Heart right ventricle (tissue), 16 donors: ENCODE measurements at regions not wholly inside any gene's neighbourhood (a gene's known extent, or its start where the extent isn't known, plus 50 kb on each side); places are given as distances from the start of the nearest gene placed in this dataset.
"Not testable (repeated sequence)": the region's sequence is repeated elsewhere in the genome, so short reads cannot be mapped to it uniquely, and the experiment has no call there.

Experiments used
- ATAC-seq, 8 donors: fragments of 200-7000 bp; cut with Tn5 transposase; one replicate each; pipeline ENCODE4 v1.9.1; 2020; ENCODE audit warnings: mild to moderate bottlenecking in 8 of 8, moderate library complexity in 8 of 8, moderate number of reproducible peaks in 1 of 8
- DNase-seq, 2 donors: peaks; one replicate each; pipeline ENCODE4 v3.0.0-alpha.2; 2020
- H3K27ac ChIP-seq, 10 donors: fragments of 200-600 bp; sonication (generic) in 2 of 10; one replicate each; pipeline versions ENCODE4 v1.5.0 to v1.8.0; 2020 to 2022; ENCODE audit warnings: mild to moderate bottlenecking in 3 of 10
- H3K27me3 ChIP-seq, 7 donors: fragments of 200-600 bp; one replicate each; pipeline ENCODE4 v1.8.0; 2021 to 2022; ENCODE audit warnings: mild to moderate bottlenecking in 2 of 7
- H3K36me3 ChIP-seq, 9 donors: fragments of 200-600 bp; sonication (generic) in 1 of 9; one replicate each; pipeline versions ENCODE4 v1.5.0 to v1.8.0; 2020 to 2022; ENCODE audit warnings: mild to moderate bottlenecking in 2 of 9
- H3K4me1 ChIP-seq, 9 donors: fragments of 200-600 bp; sonication (generic) in 1 of 9; one replicate each; pipeline versions ENCODE4 v1.5.0 to v1.8.0; 2020 to 2022; ENCODE audit warnings: mild to moderate bottlenecking in 4 of 9
- H3K4me3 ChIP-seq, 10 donors: fragments of 200-600 bp; sonication (generic) in 2 of 10; one replicate each; pipeline versions ENCODE4 v1.5.0 to v1.8.0; 2020 to 2022; ENCODE audit warnings: mild to moderate bottlenecking in 7 of 10, moderate library complexity in 2 of 10
- H3K9me3 ChIP-seq, 11 donors: fragments of 200-600 bp in 10 of 11; sonication (generic) in 2 of 11; one replicate each; pipeline versions ENCODE4 v1.5.0 to v1.8.0; 2013 to 2022; ENCODE audit warnings: mild to moderate bottlenecking in 2 of 11, control low read depth in 1 of 11, moderate library complexity in 1 of 11
- CTCF ChIP-seq, 9 donors: fragments of 200-600 bp; sonication (generic) in 2 of 9; IDR thresholded peaks; one replicate each; pipeline versions ENCODE4 v1.5.0 to v1.8.0; 2021 to 2022; ENCODE audit warnings: antibody characterized with exemption in 9 of 9, mild to moderate bottlenecking in 5 of 9, moderate library complexity in 1 of 9
- WGBS, 2 donors: extraction: QIAGEN DNeasy Blood & Tissue Kit; methylation state at CpG; one replicate each; pipeline ENCODE4 v1.1.7; 2013; ENCODE audit warnings: inconsistent platforms in 1 of 2; 5-methylcytosine and 5-hydroxymethylcytosine counted together
- intact Hi-C, 10 donors: fragments of 100-400 bp; cut with DNase I; formaldehyde crosslinking; loops; one replicate each; pipeline versions ENCODE4 v1.11.1 to v1.14.2; 2022
- donor health status: Arrhythmogenic right ventricular cardiomyopathy.
- donor health status: ischemic (EF 13 %, LVEDD 7.1; RV severe dilation, severe dysfunction).
- donor health status: healthy with polysubstance abuse.
- donor health status: DM: no; HTN: yes; CAD: no.
- donor health status: DM: no; HTN: no; CAD: no.
- donor health status: ischemic (EF 25% LVEDD 6.9; RV normal size, moderate dysfunction).
- donor health status: ischemic (EF 25% LVEDD 5.7; RV mildly dilated, moderate dysfunction).
- donor health status: healthy.
- donor health status: DM: yes; HTN: yes; CAD: no.
- donor health status: Ischemic cardiomyopathy.
- donor health status: ischemic (EF 35%, LVEDD 5.7; RV mildly dilated, moderate dysfunction).
- donor health status: nonischemic (EF 11% LVEDD 7.7; RV severe dilation, severe dysfunction).
- donor health status: DM: yes; HTN: yes; CAD: no.
- donor health status: PGD.
- donor health status: ischemic (EF 29% LVEDD 5.4; RV normal size, mild dysfunction).
- donor health status: nonischemic (EF 23%, LVEDD 6.1; RV moderate dilation, normal function).

- H3K9me3 ChIP-seq: peaks cover 0 to 6% (median 0%) of the 10 kb centered on the region in 11 donors
- no peak for ATAC-seq
- H3K4me1 ChIP-seq: no peaks in the 10 kb centered on the region
- no peak overlapping the region for H3K27ac ChIP-seq
- H3K36me3 ChIP-seq: no peaks in the 10 kb centered on the region
- no peak for DNase-seq
- H3K27me3 ChIP-seq: no peaks in the 10 kb centered on the region
- TF ChIP-seq CTCF (IDR thresholded peaks at IDR 0.05): no peak
- H3K4me3 ChIP-seq: no peak overlapping the region
- intact Hi-C loops: no loop called here
These were observed 1279.1 kb upstream of the CITED2 start for GRCh38 chr6:140653506-140653905.

GRCh38 chr6:140649502-140649901, 1275.1 kb upstream of the CITED2 start:
- H3K27me3 ChIP-seq, intact Hi-C loops, ATAC-seq, H3K4me1 ChIP-seq, H3K27ac ChIP-seq, H3K36me3 ChIP-seq, DNase-seq, H3K4me3 ChIP-seq: not testable (repeated sequence)
- WGBS, 2 donors: 92 to 98% methylated on average over 3 of the region's 3 CpGs
- H3K9me3 ChIP-seq: peaks cover 0 to 32% (median 6%) of the 10 kb centered on the region in 11 donors

GRCh38 chr6:140647322-140647721, 1272.9 kb upstream of the CITED2 start:
- DNase-seq, H3K4me3 ChIP-seq, ATAC-seq, H3K27ac ChIP-seq, intact Hi-C loops, H3K4me1 ChIP-seq, H3K27me3 ChIP-seq, H3K36me3 ChIP-seq: not testable (repeated sequence)
- peaks cover 0 to 37% (median 6%) of the 10 kb centered on the region in 11 donors for H3K9me3 ChIP-seq

- no peaks in the 10 kb centered on the region for H3K36me3 ChIP-seq
- no peak overlapping the region for H3K4me3 ChIP-seq
- no peaks in the 10 kb centered on the region for H3K27me3 ChIP-seq
- no peak overlapping the region for H3K27ac ChIP-seq
- DNase-seq (no peak), ATAC-seq (no peak)
- peaks cover 0 to 37% (median 6%) of the 10 kb centered on the region in 11 donors for H3K9me3 ChIP-seq
- no peaks in the 10 kb centered on the region for H3K4me1 ChIP-seq
- 91 to 93% methylated on average over 2 of the region's 2 CpGs for WGBS, 2 donors
- intact Hi-C loops: no loop called here
- TF ChIP-seq CTCF (IDR thresholded peaks at IDR 0.05): no peak
These were observed 1269.6 kb upstream of the CITED2 start for GRCh38 chr6:140644017-140644416.

- Histone ChIP-seq H3K4me3 (no peak overlapping the region), H3K27ac (no peak overlapping the region), H3K36me3 (no peaks in the 10 kb centered on the region), H3K9me3 (peaks cover 0 to 15% (median 0%) of the 10 kb centered on the region in 11 donors), H3K27me3 (no peaks in the 10 kb centered on the region), H3K4me1 (no peaks in the 10 kb centered on the region)
- ATAC-seq (no peak), DNase-seq (no peak)
- intact Hi-C loops: no loop called here
- no peak for TF ChIP-seq CTCF (IDR thresholded peaks at IDR 0.05)
These were observed 1267.0 kb upstream of the CITED2 start for GRCh38 chr6:140641412-140641811.
